Heart right ventricle (tissue), 16 donors: ENCODE measurements at regions not wholly inside any gene's neighbourhood (a gene's known extent, or its start where the extent isn't known, plus 50 kb on each side); places are given as distances from the start of the nearest gene placed in this dataset.

Experiments
- ATAC-seq, 8 donors: fragments of 200-7000 bp; cut with Tn5 transposase; one replicate each; pipeline ENCODE4 v1.9.1; 2020; ENCODE audit warnings: mild to moderate bottlenecking in 8 of 8, moderate library complexity in 8 of 8, moderate number of reproducible peaks in 1 of 8
- DNase-seq, 2 donors: peaks; one replicate each; pipeline ENCODE4 v3.0.0-alpha.2; 2020
- H3K27ac ChIP-seq, 10 donors: fragments of 200-600 bp; sonication (generic) in 2 of 10; one replicate each; pipeline versions ENCODE4 v1.5.0 to v1.8.0; 2020 to 2022; ENCODE audit warnings: mild to moderate bottlenecking in 3 of 10
- H3K27me3 ChIP-seq, 7 donors: fragments of 200-600 bp; one replicate each; pipeline ENCODE4 v1.8.0; 2021 to 2022; ENCODE audit warnings: mild to moderate bottlenecking in 2 of 7
- H3K36me3 ChIP-seq, 9 donors: fragments of 200-600 bp; sonication (generic) in 1 of 9; one replicate each; pipeline versions ENCODE4 v1.5.0 to v1.8.0; 2020 to 2022; ENCODE audit warnings: mild to moderate bottlenecking in 2 of 9
- H3K4me1 ChIP-seq, 9 donors: fragments of 200-600 bp; sonication (generic) in 1 of 9; one replicate each; pipeline versions ENCODE4 v1.5.0 to v1.8.0; 2020 to 2022; ENCODE audit warnings: mild to moderate bottlenecking in 4 of 9
- H3K4me3 ChIP-seq, 10 donors: fragments of 200-600 bp; sonication (generic) in 2 of 10; one replicate each; pipeline versions ENCODE4 v1.5.0 to v1.8.0; 2020 to 2022; ENCODE audit warnings: mild to moderate bottlenecking in 7 of 10, moderate library complexity in 2 of 10
- H3K9me3 ChIP-seq, 11 donors: fragments of 200-600 bp in 10 of 11; sonication (generic) in 2 of 11; one replicate each; pipeline versions ENCODE4 v1.5.0 to v1.8.0; 2013 to 2022; ENCODE audit warnings: mild to moderate bottlenecking in 2 of 11, control low read depth in 1 of 11, moderate library complexity in 1 of 11
- WGBS, 2 donors: extraction: QIAGEN DNeasy Blood & Tissue Kit; methylation state at CpG; one replicate each; pipeline ENCODE4 v1.1.7; 2013; ENCODE audit warnings: inconsistent platforms in 1 of 2; 5-methylcytosine and 5-hydroxymethylcytosine counted together
- intact Hi-C, 10 donors: fragments of 100-400 bp; cut with DNase I; formaldehyde crosslinking; loops; one replicate each; pipeline versions ENCODE4 v1.11.1 to v1.14.2; 2022
- TF ChIP-seq, protein P1 (sequence below), 9 donors: fragments of 200-600 bp; sonication (generic) in 2 of 9; IDR thresholded peaks; one replicate each; pipeline versions ENCODE4 v1.5.0 to v1.8.0; 2021 to 2022; ENCODE audit warnings: antibody characterized with exemption in 9 of 9, mild to moderate bottlenecking in 5 of 9, moderate library complexity in 1 of 9
- donor health status: Arrhythmogenic right ventricular cardiomyopathy.
- donor health status: ischemic (EF 13 %, LVEDD 7.1; RV severe dilation, severe dysfunction).
- donor health status: healthy with polysubstance abuse.
- donor health status: DM: no; HTN: yes; CAD: no.
- donor health status: DM: no; HTN: no; CAD: no.
- donor health status: ischemic (EF 25% LVEDD 6.9; RV normal size, moderate dysfunction).
- donor health status: ischemic (EF 25% LVEDD 5.7; RV mildly dilated, moderate dysfunction).
- donor health status: healthy.
- donor health status: DM: yes; HTN: yes; CAD: no.
- donor health status: Ischemic cardiomyopathy.
- donor health status: ischemic (EF 35%, LVEDD 5.7; RV mildly dilated, moderate dysfunction).
- donor health status: nonischemic (EF 11% LVEDD 7.7; RV severe dilation, severe dysfunction).
- donor health status: DM: yes; HTN: yes; CAD: no.
- donor health status: PGD.
- donor health status: ischemic (EF 29% LVEDD 5.4; RV normal size, mild dysfunction).
- donor health status: nonischemic (EF 23%, LVEDD 6.1; RV moderate dilation, normal function).

- TF ChIP-seq, protein P1, sequence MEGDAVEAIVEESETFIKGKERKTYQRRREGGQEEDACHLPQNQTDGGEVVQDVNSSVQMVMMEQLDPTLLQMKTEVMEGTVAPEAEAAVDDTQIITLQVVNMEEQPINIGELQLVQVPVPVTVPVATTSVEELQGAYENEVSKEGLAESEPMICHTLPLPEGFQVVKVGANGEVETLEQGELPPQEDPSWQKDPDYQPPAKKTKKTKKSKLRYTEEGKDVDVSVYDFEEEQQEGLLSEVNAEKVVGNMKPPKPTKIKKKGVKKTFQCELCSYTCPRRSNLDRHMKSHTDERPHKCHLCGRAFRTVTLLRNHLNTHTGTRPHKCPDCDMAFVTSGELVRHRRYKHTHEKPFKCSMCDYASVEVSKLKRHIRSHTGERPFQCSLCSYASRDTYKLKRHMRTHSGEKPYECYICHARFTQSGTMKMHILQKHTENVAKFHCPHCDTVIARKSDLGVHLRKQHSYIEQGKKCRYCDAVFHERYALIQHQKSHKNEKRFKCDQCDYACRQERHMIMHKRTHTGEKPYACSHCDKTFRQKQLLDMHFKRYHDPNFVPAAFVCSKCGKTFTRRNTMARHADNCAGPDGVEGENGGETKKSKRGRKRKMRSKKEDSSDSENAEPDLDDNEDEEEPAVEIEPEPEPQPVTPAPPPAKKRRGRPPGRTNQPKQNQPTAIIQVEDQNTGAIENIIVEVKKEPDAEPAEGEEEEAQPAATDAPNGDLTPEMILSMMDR (IDR thresholded peaks at IDR 0.05): no peak
- H3K4me1 ChIP-seq: no peaks in the 10 kb centered on the region
- DNase-seq (no peak), ATAC-seq (no peak)
- no peak overlapping the region for H3K27ac ChIP-seq
- H3K4me3 ChIP-seq: no peak overlapping the region
- H3K9me3 ChIP-seq: peaks cover 0 to 18% (median 0%) of the 10 kb centered on the region in 11 donors
- intact Hi-C loops: no loop called here
- H3K36me3 ChIP-seq: no peaks in the 10 kb centered on the region
- 91 to 95% methylated on average over 2 of the region's 2 CpGs for WGBS, 2 donors
- H3K27me3 ChIP-seq: no peaks in the 10 kb centered on the region
Measured at GRCh38 chr3:36220173-36220572, 160.1 kb upstream of the STAC start.

- H3K27ac ChIP-seq: no peak overlapping the region
- no peaks in the 10 kb centered on the region for H3K27me3 ChIP-seq
- ATAC-seq (no peak), DNase-seq (no peak)
- no peaks in the 10 kb centered on the region for H3K4me1 ChIP-seq
- H3K9me3 ChIP-seq: peaks cover 0 to 18% (median 0%) of the 10 kb centered on the region in 11 donors
- intact Hi-C loops: no loop called here
- H3K36me3 ChIP-seq: no peaks in the 10 kb centered on the region
- no peak overlapping the region for H3K4me3 ChIP-seq
- TF ChIP-seq, protein P1 (IDR thresholded peaks at IDR 0.05): no peak
Measured at GRCh38 chr3:36221975-36222374, 158.3 kb upstream of the STAC start.

DNA sequence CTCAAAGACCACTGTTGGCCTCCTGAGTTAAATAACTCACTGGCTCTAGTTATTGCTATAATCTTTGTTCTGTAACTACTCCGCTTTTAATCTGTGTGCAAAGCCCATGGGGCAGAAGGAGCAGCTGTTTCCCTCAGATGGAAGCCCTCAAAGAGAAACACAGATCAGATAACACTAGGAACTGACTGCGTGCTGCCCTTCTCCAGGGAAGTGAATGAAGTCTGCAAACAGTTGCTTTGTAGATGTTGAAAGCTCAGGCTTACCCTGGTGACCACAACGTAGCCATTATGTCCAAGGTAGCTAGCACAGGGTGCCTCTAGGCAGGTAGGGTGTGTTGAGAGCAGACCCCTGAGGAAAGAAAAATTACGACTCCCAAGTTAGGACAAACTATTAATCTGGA is 152.3 kb upstream of the STAC start:
- H3K36me3 ChIP-seq: no peaks in the 10 kb centered on the region
- peaks cover 0 to 5% (median 0%) of the 10 kb centered on the region in 9 donors for H3K4me1 ChIP-seq
- DNase-seq: no peak
- peaks cover 0 to 3% (median 0%) of the 10 kb centered on the region in 7 donors for H3K27me3 ChIP-seq
- intact Hi-C loops: no loop called here
- no peak overlapping the region for H3K4me3 ChIP-seq
- 35 to 37% methylated on average over 4 of the region's 4 CpGs for whole genome bisulfite sequencing, 2 donors
- ATAC-seq: peak in 3 of 8 donors; percentile 25 to 56 (median 37)
- H3K9me3 ChIP-seq: peaks cover 0 to 14% (median 0%) of the 10 kb centered on the region in 11 donors
- no peak overlapping the region for H3K27ac ChIP-seq
- TF ChIP-seq, protein P1 (IDR thresholded peaks at IDR 0.05): no peak

DNA sequence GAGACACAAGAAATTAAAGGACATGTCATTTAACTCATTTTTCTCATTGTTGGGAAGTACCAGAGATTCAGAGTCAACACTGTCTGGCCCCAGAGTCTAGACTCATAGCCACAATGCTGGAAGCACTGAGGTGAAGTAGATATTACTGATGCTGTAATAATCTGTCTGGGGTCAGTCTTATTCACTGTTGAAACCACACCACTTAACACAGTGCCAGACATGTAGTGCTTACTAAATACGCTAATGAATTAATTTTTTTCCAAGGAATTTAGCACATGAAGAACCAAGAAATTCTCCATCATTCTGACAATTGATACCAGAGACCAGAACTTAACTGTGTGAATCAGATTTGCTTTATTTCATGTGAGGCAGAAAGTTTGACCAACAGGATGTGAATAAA is 150.8 kb upstream of the STAC start:
- peaks cover 0 to 3% (median 0%) of the 10 kb centered on the region in 11 donors for H3K9me3 ChIP-seq
- WGBS, 2 donors: 92% methylated on average over 1 of the region's 1 CpG
- ATAC-seq (no peak), DNase-seq (no peak)
- no peaks in the 10 kb centered on the region for H3K36me3 ChIP-seq
- no peak overlapping the region for H3K27ac ChIP-seq
- peaks cover 0 to 5% (median 0%) of the 10 kb centered on the region in 9 donors for H3K4me1 ChIP-seq
- TF ChIP-seq, protein P1 (IDR thresholded peaks at IDR 0.05): no peak
- H3K4me3 ChIP-seq: no peak overlapping the region
- intact Hi-C loops: no loop called here
- peaks cover 0 to 3% (median 0%) of the 10 kb centered on the region in 7 donors for H3K27me3 ChIP-seq
